ENCODE measurements at regions not wholly inside any gene's neighbourhood (a gene's known extent, or its start where the extent isn't known, plus 50 kb on each side); places are given as distances from the start of the nearest gene placed in this dataset.

GRCh38 chr5:72744136-72744535, 72.3 kb upstream of the TNPO1 start:
- H4K8ac ChIP-seq (ENCODE audit: extremely low read depth, insufficient read depth, low read length) = no peak overlapping the region
- no peak overlapping the region for H2BK12ac ChIP-seq (ENCODE audit: low read depth, low read length)
- no peak overlapping the region for H3K4me3 ChIP-seq (ENCODE audit: extremely low read depth in 1 of 4, insufficient read depth in 2 of 4, low read depth in 3 of 4, low read length in 4 of 4)
- no peak overlapping the region for H2BK120ac ChIP-seq (replicated peaks; ENCODE audit: low read depth, low read length)
- H3K9ac ChIP-seq (replicated peaks in 1 of 4; ENCODE audit: extremely low read depth in 1 of 4, low read depth in 3 of 4, low read length in 3 of 4) = no peak overlapping the region
- H3K36me3 ChIP-seq (ENCODE audit: control insufficient read depth in 2 of 4, insufficient read depth in 4 of 4, low read length in 3 of 4) = no peaks in the 10 kb centered on the region
- TF ChIP-seq FOSL1 (IDR thresholded peaks at IDR 0.05; ENCODE audit: insufficient read depth, low read depth, low read length) (no peak), CBX5 (IDR thresholded peaks at IDR 0.05; ENCODE audit: low read depth, low read length) (no peak), TCF12 (IDR thresholded peaks at IDR 0.05; ENCODE audit: low read depth, low read length) (no peak)
- H4K20me1 ChIP-seq (replicated peaks in 1 of 2; ENCODE audit: control insufficient read depth in 1 of 2, insufficient read depth in 2 of 2, low read length in 2 of 2) = no peaks in the 10 kb centered on the region
- no peak overlapping the region for H3K14ac ChIP-seq (ENCODE audit: insufficient read length)
- H2AFZ ChIP-seq (ENCODE audit: low read length) = no peak overlapping the region
- no peak overlapping the region for H3K4me2 ChIP-seq (ENCODE audit: insufficient read depth in 1 of 2, low read depth in 2 of 2, low read length in 2 of 2)
- no peak overlapping the region for H4K5ac ChIP-seq (ENCODE audit: insufficient read length, low read depth, low read length)
- ChIA-PET POLR2A (ENCODE audit: partially characterized antibody) (no interaction called here), CTCF (ENCODE audit: partially characterized antibody) (interaction anchor here (0.9 to 1.1 kb wide), 2 partner anchors 9 to 341 kb away, joined by 3 to 4 read pairs; no protein-coding TSS in a partner anchor)
- H3K9me3 ChIP-seq (ENCODE audit: insufficient read depth in 2 of 2, low read depth in 1 of 2, low read length in 1 of 2) = no peaks in the 10 kb centered on the region
- H3K27me3 ChIP-seq (replicated peaks in 1 of 4; ENCODE audit: control insufficient read depth in 3 of 4, extremely low read depth in 1 of 4, insufficient read depth in 3 of 4, low read length in 3 of 4) = no peaks in the 10 kb centered on the region
- H3K4ac ChIP-seq (replicated peaks; ENCODE audit: insufficient read length, low read depth, low read length) = no peak overlapping the region
- FAIRE-seq = no peak
- H4K91ac ChIP-seq (replicated peaks; ENCODE audit: insufficient read length, low read length) = no peak overlapping the region
- WGBS, 2 experiments (ENCODE audit: extremely low coverage in 1 of 2, insufficient coverage in 1 of 2, insufficient read length in 1 of 2, insufficient replicate concordance in 2 of 2, low coverage in 1 of 2, low lambda C conversion rate in 2 of 2, missing lambda C conversion rate in 1 of 2) = 96% methylated on average over 4 of the region's 4 CpGs; no CpG with 5 or more reads in 1 of the 2 experiments
- no peak overlapping the region for H3K23ac ChIP-seq (ENCODE audit: insufficient read length)
- H3K18ac ChIP-seq (ENCODE audit: extremely low read depth, low read length) = no peak overlapping the region
- no peak overlapping the region for H2BK15ac ChIP-seq (ENCODE audit: low read length)
- no peak for DNase-seq (ENCODE audit: low read depth in 1 of 2, low spot score in 2 of 2)
- H3K79me1 ChIP-seq (ENCODE audit: low read depth, low read length) = no peaks in the 10 kb centered on the region
- H3K4me1 ChIP-seq (replicated peaks in 1 of 4; ENCODE audit: control insufficient read depth in 3 of 4, insufficient read depth in 4 of 4, low read length in 3 of 4) = no peaks in the 10 kb centered on the region
- no peak overlapping the region for H2BK5ac ChIP-seq (ENCODE audit: low read depth, low read length)
- H2AK5ac ChIP-seq (ENCODE audit: low read depth, low read length) = no peak overlapping the region
- H3K79me2 ChIP-seq (ENCODE audit: control insufficient read depth in 1 of 2, insufficient read depth in 2 of 2, low read length in 2 of 2) = no peaks in the 10 kb centered on the region
- H2BK20ac ChIP-seq (ENCODE audit: low read length) = no peak overlapping the region
- H3K56ac ChIP-seq (replicated peaks; ENCODE audit: insufficient read length, low read depth, low read length) = no peak overlapping the region
- no peaks in the 10 kb centered on the region for H3K23me2 ChIP-seq (ENCODE audit: low read depth, low read length)
- H3K27ac ChIP-seq (ENCODE audit: low read depth, low read length) = no peak overlapping the region

Data from H1 (cell line).